Activated naive CD8-positive, alpha-beta T cell treated with anti-CD3 and anti-CD28 coated beads, Interleukin-2, amount 50 U/mL, for 16 hours (primary cell): ENCODE measurements at regions not wholly inside any gene's neighbourhood (a gene's known extent, or its start where the extent isn't known, plus 50 kb on each side); places are given as distances from the start of the nearest gene placed in this dataset.

ENCODE experiments used
- DNase-seq: peaks from one replicate; pipeline ENCODE4 v3.0.0-alpha.2; 2020; ENCODE audit warnings: low read depth, low spot score

- DNase-seq, result no peak
Measured at GRCh38 chr2:240297256-240298116, 138.0 kb upstream of the GPC1 start.

GRCh38 chr2:240298117-240298790 lies 137.2 kb upstream of the GPC1 start:
- no peak for DNase-seq

GRCh38 chr2:240298803-240299709 lies 136.4 kb upstream of the GPC1 start:
- DNase-seq, result no peak

GRCh38 chr2:240299710-240300068 lies 135.8 kb upstream of the GPC1 start:
- DNase-seq, result no peak

GRCh38 chr2:240300261-240300821 lies 135.1 kb upstream of the GPC1 start:
- DNase-seq, result no peak

GRCh38 chr2:240300840-240301239 lies 134.6 kb upstream of the GPC1 start:
- no peak for DNase-seq

- DNase-seq, result no peak
Measured at GRCh38 chr2:240301256-240301795, 134.1 kb upstream of the GPC1 start.

- DNase-seq, result no peak
Measured at GRCh38 chr2:240302041-240302440, 133.4 kb upstream of the GPC1 start.

- DNase-seq, result no peak
Measured at GRCh38 chr2:240302933-240303595, 132.4 kb upstream of the GPC1 start.

- DNase-seq, result no peak
Measured at GRCh38 chr2:240303896-240304745, 131.3 kb upstream of the GPC1 start.

GRCh38 chr2:240304746-240305161 lies 130.7 kb upstream of the GPC1 start:
- no peak for DNase-seq

GRCh38 chr2:240305369-240305962 lies 130.0 kb upstream of the GPC1 start:
- no peak for DNase-seq

GRCh38 chr2:240306185-240306584 lies 129.3 kb upstream of the GPC1 start:
- DNase-seq, result no peak

- no peak for DNase-seq
Measured at GRCh38 chr2:240308111-240308651, 127.3 kb upstream of the GPC1 start.

GRCh38 chr2:240309214-240309613 lies 126.2 kb upstream of the GPC1 start:
- DNase-seq, result no peak

- no peak for DNase-seq
Measured at GRCh38 chr2:240310201-240310600, 125.3 kb upstream of the GPC1 start.

GRCh38 chr2:240310645-240311044 lies 124.8 kb upstream of the GPC1 start:
- DNase-seq, result no peak

GRCh38 chr2:240311821-240312220 lies 123.6 kb upstream of the GPC1 start:
- no peak for DNase-seq

GRCh38 chr2:240319221-240319854 lies 116.1 kb upstream of the GPC1 start:
- DNase-seq, result no peak
